ENCODE measurements at regions not wholly inside any gene's neighbourhood (a gene's known extent, or its start where the extent isn't known, plus 50 kb on each side); places are given as distances from the start of the nearest gene placed in this dataset.

- intact Hi-C loops (cut with micrococcal nuclease), result no loop called here
- no peaks in the 10 kb centered on the region for H3K36me3 Mint-ChIP-seq (ENCODE audit: low read depth)
- DNase-seq (ENCODE audit: low spot score), result no peak
- H3K27ac Mint-ChIP-seq, result no peak overlapping the region
- no peaks in the 10 kb centered on the region for H3K9me3 Mint-ChIP-seq
- no peaks in the 10 kb centered on the region for H3K4me1 Mint-ChIP-seq (ENCODE audit: low read depth)
- no peak overlapping the region for H3K4me3 Mint-ChIP-seq
- peaks cover 5% of the 10 kb centered on the region for H3K27me3 Mint-ChIP-seq (ENCODE audit: insufficient read depth)
Measured at GRCh38 chr4:56084851-56085250, 136.1 kb downstream of the CEP135 start.
